OCI-LY1 (cell line): ENCODE measurements at regions not wholly inside any gene's neighbourhood (a gene's known extent, or its start where the extent isn't known, plus 50 kb on each side); places are given as distances from the start of the nearest gene placed in this dataset.

Experiments used
- H2AFZ ChIP-seq: fragments of 200-600 bp; sonication (generic), shearing (Covaris generic); 2 replicates; pipeline ENCODE4 v1.6.0; 2014; ENCODE audit warnings: antibody characterized with exemption, mild to moderate bottlenecking, low read length
- H3F3A ChIP-seq: fragments of 200-600 bp; sonication (generic), shearing (Covaris generic); 2 replicates; pipeline ENCODE4 v1.6.0; 2014; ENCODE audit warnings: mild to moderate bottlenecking, antibody characterized with exemption, low read length, moderate library complexity; ENCODE audit not compliant: insufficient read depth
- H3K27ac ChIP-seq: fragments of 200-600 bp; sonication (generic); 2 replicates; pipeline ENCODE4 v1.5.1; 2014; ENCODE audit warnings: low read length, mixed run types, mild to moderate bottlenecking, low read depth; ENCODE audit not compliant: poor library complexity, severe bottlenecking
- H3K27me3 ChIP-seq: fragments of 200-600 bp; sonication (generic); 2 replicates; pipeline ENCODE4 v1.6.0; 2014; ENCODE audit warnings: antibody characterized with exemption, mild to moderate bottlenecking, low read length, moderate library complexity; ENCODE audit not compliant: insufficient read depth
- H3K36me3 ChIP-seq: fragments of 200-600 bp; sonication (generic); 2 replicates; pipeline ENCODE4 v1.6.1; 2014; ENCODE audit warnings: mild to moderate bottlenecking, antibody characterized with exemption, low read length, moderate library complexity, mixed read lengths; ENCODE audit not compliant: insufficient read depth
- H3K4me1 ChIP-seq: fragments of 200-600 bp; sonication (generic); 2 replicates; pipeline ENCODE4 v1.5.1; 2014; ENCODE audit warnings: mild to moderate bottlenecking, low read length, moderate library complexity; ENCODE audit not compliant: insufficient read depth, severe bottlenecking
- H3K4me2 ChIP-seq: fragments of 200-600 bp; sonication (generic), shearing (Covaris generic); 2 replicates; pipeline ENCODE4 v1.6.1; 2014; ENCODE audit warnings: low read length
- H3K4me3 ChIP-seq: fragments of 200-600 bp; sonication (generic); 2 replicates; pipeline ENCODE4 v1.5.1; 2014; ENCODE audit warnings: low read length, low read depth, mild to moderate bottlenecking, mixed read lengths; ENCODE audit not compliant: poor library complexity, severe bottlenecking
- H3K79me2 ChIP-seq: fragments of 200-600 bp; shearing (Covaris generic); 2 replicates; pipeline ENCODE4 v1.6.1; 2016; ENCODE audit warnings: mixed run types, low read length, mixed read lengths; ENCODE audit not compliant: insufficient read depth
- H3K9ac ChIP-seq: fragments of 200-600 bp; sonication (generic), shearing (Covaris generic); 2 replicates; pipeline ENCODE4 v1.6.1; 2014; ENCODE audit warnings: mild to moderate bottlenecking, low read length, mixed read lengths
- H3K9me2 ChIP-seq: fragments of 200-600 bp; sonication (generic), shearing (Covaris generic); 2 replicates; pipeline ENCODE4 v1.6.1; 2014; ENCODE audit warnings: low read depth, mild to moderate bottlenecking, low read length, mixed read lengths
- H3K9me3 ChIP-seq: fragments of 200-600 bp; shearing (Covaris generic); 2 replicates; pipeline ENCODE4 v1.6.1; 2014; ENCODE audit warnings: low read length, mixed read lengths
- H4K20me1 ChIP-seq: fragments of 200-600 bp; sonication (generic), shearing (Covaris generic); 2 replicates; pipeline ENCODE4 v1.6.0; 2016; ENCODE audit warnings: mild to moderate bottlenecking, low read length; ENCODE audit not compliant: insufficient read depth
- CTCF ChIP-seq: fragments of 200-600 bp; sonication (generic), shearing (Covaris generic); IDR thresholded peaks from 2 replicates; pipeline ENCODE4 v1.5.1; 2017; ENCODE audit warnings: mild to moderate bottlenecking, antibody characterized with exemption, low read length, moderate library complexity, mixed read lengths
- EZH2 ChIP-seq: fragments of 200-600 bp; sonication (generic), shearing (Covaris generic); IDR thresholded peaks from 2 replicates; pipeline ENCODE4 v1.8.0; 2017; ENCODE audit warnings: borderline replicate concordance, mixed run types, mild to moderate bottlenecking, antibody characterized with exemption, low read length, moderate library complexity, mixed read lengths

GRCh38 chr12:114562654-114563053, 121.3 kb downstream of the TBX3 start:
- H3K9me3 ChIP-seq: no peaks in the 10 kb centered on the region
- H3K4me1 ChIP-seq: no peaks in the 10 kb centered on the region
- no peak overlapping the region for H3K4me3 ChIP-seq
- no peaks in the 10 kb centered on the region for H3K27me3 ChIP-seq
- H3K79me2 ChIP-seq: no peaks in the 10 kb centered on the region
- no peak overlapping the region for H2AFZ ChIP-seq
- no peaks in the 10 kb centered on the region for H3K9me2 ChIP-seq
- H3K27ac ChIP-seq: no peak overlapping the region
- no peaks in the 10 kb centered on the region for H3K36me3 ChIP-seq
- no peak overlapping the region for H3K9ac ChIP-seq
- no peaks in the 10 kb centered on the region for H3F3A ChIP-seq
- TF ChIP-seq CTCF (no peak), EZH2 (no peak)
- H3K4me2 ChIP-seq: no peak overlapping the region
- H4K20me1 ChIP-seq: no peaks in the 10 kb centered on the region

GRCh38 chr12:114555451-114555850, 128.5 kb downstream of the TBX3 start:
- Histone ChIP-seq H3K9me3 (no peaks in the 10 kb centered on the region), H3K27me3 (no peaks in the 10 kb centered on the region), H3K4me3 (no peak overlapping the region), H2AFZ (no peak overlapping the region), H3F3A (no peaks in the 10 kb centered on the region), H3K27ac (no peak overlapping the region), H3K79me2 (no peaks in the 10 kb centered on the region), H3K4me2 (no peak overlapping the region), H3K4me1 (no peaks in the 10 kb centered on the region), H3K36me3 (no peaks in the 10 kb centered on the region), H3K9me2 (no peaks in the 10 kb centered on the region), H4K20me1 (no peaks in the 10 kb centered on the region), H3K9ac (no peak overlapping the region)
- TF ChIP-seq EZH2 (no peak), CTCF (no peak)

- no peaks in the 10 kb centered on the region for H4K20me1 ChIP-seq
- H3K27ac ChIP-seq: no peak overlapping the region
- no peak overlapping the region for H2AFZ ChIP-seq
- H3K4me1 ChIP-seq: no peaks in the 10 kb centered on the region
- H3K79me2 ChIP-seq: no peaks in the 10 kb centered on the region
- H3K27me3 ChIP-seq: no peaks in the 10 kb centered on the region
- no peaks in the 10 kb centered on the region for H3K9me3 ChIP-seq
- H3F3A ChIP-seq: no peaks in the 10 kb centered on the region
- no peak for TF ChIP-seq EZH2
- no peak for TF ChIP-seq CTCF
- no peak overlapping the region for H3K9ac ChIP-seq
- H3K9me2 ChIP-seq: no peaks in the 10 kb centered on the region
- H3K4me3 ChIP-seq: no peak overlapping the region
- H3K4me2 ChIP-seq: no peak overlapping the region
- H3K36me3 ChIP-seq: no peaks in the 10 kb centered on the region
These were observed 136.3 kb downstream of the TBX3 start for GRCh38 chr12:114547636-114548035.
